ENCODE measurements at regions not wholly inside any gene's neighbourhood (a gene's known extent, or its start where the extent isn't known, plus 50 kb on each side); places are given as distances from the start of the nearest gene placed in this dataset.
"Not testable (repeated sequence)": the region's sequence is repeated elsewhere in the genome, so short reads cannot be mapped to it uniquely, and the experiment has no call there.

DNA sequence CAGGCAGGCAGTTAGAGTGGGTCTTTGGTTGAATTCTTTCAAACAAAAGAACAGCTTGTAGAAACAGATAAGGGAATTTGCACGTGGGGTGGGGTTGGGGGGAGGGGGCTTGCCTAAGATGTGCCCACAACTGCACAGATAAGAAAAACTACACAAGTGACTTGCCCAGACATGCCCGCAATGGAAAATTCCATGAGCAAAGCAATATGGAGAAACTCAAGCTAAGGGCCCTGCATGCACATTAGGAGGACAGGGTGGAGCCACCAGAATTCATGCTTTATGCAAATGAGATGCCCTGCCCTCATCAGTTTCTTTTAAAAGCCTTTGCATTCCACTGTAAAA is 755.6 kb upstream of the MIR17HG start:
- H3K9ac ChIP-seq (ENCODE audit: low read length), result no peak overlapping the region
- H4K20me1 ChIP-seq (ENCODE audit: low read depth, low read length), result no peaks in the 10 kb centered on the region
- H3K36me3 ChIP-seq (ENCODE audit: low read length), result no peaks in the 10 kb centered on the region
- no peaks in the 10 kb centered on the region for H3F3A ChIP-seq (ENCODE audit: insufficient read depth)
- H3K27ac ChIP-seq (ENCODE audit: low read depth, low read length), result no peak overlapping the region
- no peaks in the 10 kb centered on the region for H3K9me3 ChIP-seq (ENCODE audit: insufficient read depth, low read length)
- no peak overlapping the region for H3K4me2 ChIP-seq (ENCODE audit: low read depth, low read length, poor library complexity, severe bottlenecking)
- no peak for TF ChIP-seq EZH2phosphoT487 (conservative IDR thresholded peaks at IDR 0.05; ENCODE audit: low read length)
- TF ChIP-seq, protein P1, sequence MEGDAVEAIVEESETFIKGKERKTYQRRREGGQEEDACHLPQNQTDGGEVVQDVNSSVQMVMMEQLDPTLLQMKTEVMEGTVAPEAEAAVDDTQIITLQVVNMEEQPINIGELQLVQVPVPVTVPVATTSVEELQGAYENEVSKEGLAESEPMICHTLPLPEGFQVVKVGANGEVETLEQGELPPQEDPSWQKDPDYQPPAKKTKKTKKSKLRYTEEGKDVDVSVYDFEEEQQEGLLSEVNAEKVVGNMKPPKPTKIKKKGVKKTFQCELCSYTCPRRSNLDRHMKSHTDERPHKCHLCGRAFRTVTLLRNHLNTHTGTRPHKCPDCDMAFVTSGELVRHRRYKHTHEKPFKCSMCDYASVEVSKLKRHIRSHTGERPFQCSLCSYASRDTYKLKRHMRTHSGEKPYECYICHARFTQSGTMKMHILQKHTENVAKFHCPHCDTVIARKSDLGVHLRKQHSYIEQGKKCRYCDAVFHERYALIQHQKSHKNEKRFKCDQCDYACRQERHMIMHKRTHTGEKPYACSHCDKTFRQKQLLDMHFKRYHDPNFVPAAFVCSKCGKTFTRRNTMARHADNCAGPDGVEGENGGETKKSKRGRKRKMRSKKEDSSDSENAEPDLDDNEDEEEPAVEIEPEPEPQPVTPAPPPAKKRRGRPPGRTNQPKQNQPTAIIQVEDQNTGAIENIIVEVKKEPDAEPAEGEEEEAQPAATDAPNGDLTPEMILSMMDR (IDR thresholded peaks at IDR 0.05; ENCODE audit: insufficient read depth, low read length, poor library complexity, severe bottlenecking), result no peak
- H3K79me2 ChIP-seq (ENCODE audit: insufficient read depth, low read length), result no peaks in the 10 kb centered on the region
- no peak overlapping the region for H2AFZ ChIP-seq (ENCODE audit: low read depth, low read length, severe bottlenecking)
- H3K27me3 ChIP-seq (ENCODE audit: low read length), result no peaks in the 10 kb centered on the region
- H3K4me3 ChIP-seq (ENCODE audit: insufficient read depth, low read length, poor library complexity, severe bottlenecking), result no peak overlapping the region
- H3K9me2 ChIP-seq (replicated peaks; ENCODE audit: insufficient read depth, low read length), result no peaks in the 10 kb centered on the region

DNA sequence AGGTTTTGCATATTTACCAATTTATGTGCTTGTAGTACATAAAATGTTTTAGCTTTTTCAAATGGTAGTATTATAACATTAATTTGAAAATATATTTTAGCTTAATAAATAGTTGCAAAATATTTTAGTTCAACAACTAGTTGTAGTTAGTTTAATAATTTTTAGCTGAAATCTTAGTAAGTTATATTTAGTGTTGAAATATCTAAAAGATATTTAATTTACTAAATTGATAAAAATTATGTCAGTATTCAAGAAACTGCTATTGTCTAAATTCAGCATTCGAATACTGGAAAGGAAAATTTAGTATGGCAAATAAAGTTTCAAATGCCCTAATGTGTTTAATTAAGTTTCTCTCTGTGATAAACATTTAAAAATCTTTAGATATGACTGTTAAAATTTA is 754.5 kb upstream of the MIR17HG start:
- H3K4me2 ChIP-seq (ENCODE audit: low read depth, low read length, poor library complexity, severe bottlenecking), result no peak overlapping the region
- no peaks in the 10 kb centered on the region for H3K9me2 ChIP-seq (replicated peaks; ENCODE audit: insufficient read depth, low read length)
- no peaks in the 10 kb centered on the region for H3K27me3 ChIP-seq (ENCODE audit: low read length)
- no peaks in the 10 kb centered on the region for H3F3A ChIP-seq (ENCODE audit: insufficient read depth)
- H3K36me3 ChIP-seq (ENCODE audit: low read length), result no peaks in the 10 kb centered on the region
- no peak overlapping the region for H3K27ac ChIP-seq (ENCODE audit: low read depth, low read length)
- no peak overlapping the region for H2AFZ ChIP-seq (ENCODE audit: low read depth, low read length, severe bottlenecking)
- no peak for TF ChIP-seq EZH2phosphoT487 (conservative IDR thresholded peaks at IDR 0.05; ENCODE audit: low read length)
- TF ChIP-seq, protein P1 (IDR thresholded peaks at IDR 0.05; ENCODE audit: insufficient read depth, low read length, poor library complexity, severe bottlenecking), result no peak
- no peak overlapping the region for H3K4me3 ChIP-seq (ENCODE audit: insufficient read depth, low read length, poor library complexity, severe bottlenecking)
- H3K79me2 ChIP-seq (ENCODE audit: insufficient read depth, low read length), result no peaks in the 10 kb centered on the region
- no peaks in the 10 kb centered on the region for H4K20me1 ChIP-seq (ENCODE audit: low read depth, low read length)
- H3K9me3 ChIP-seq (ENCODE audit: insufficient read depth, low read length), result no peaks in the 10 kb centered on the region
- H3K9ac ChIP-seq (ENCODE audit: low read length), result no peak overlapping the region

- no peak for TF ChIP-seq EZH2phosphoT487 (conservative IDR thresholded peaks at IDR 0.05; ENCODE audit: low read length)
- TF ChIP-seq, protein P1 (IDR thresholded peaks at IDR 0.05; ENCODE audit: insufficient read depth, low read length, poor library complexity, severe bottlenecking), result no peak
- H4K20me1 ChIP-seq (ENCODE audit: low read depth, low read length), result no peaks in the 10 kb centered on the region
- H3K9ac ChIP-seq (ENCODE audit: low read length), result no peak overlapping the region
- no peaks in the 10 kb centered on the region for H3K9me3 ChIP-seq (ENCODE audit: insufficient read depth, low read length)
- no peak overlapping the region for H3K27ac ChIP-seq (ENCODE audit: low read depth, low read length)
- no peaks in the 10 kb centered on the region for H3K36me3 ChIP-seq (ENCODE audit: low read length)
- H3K27me3 ChIP-seq (ENCODE audit: low read length), result no peaks in the 10 kb centered on the region
- no peak overlapping the region for H3K4me3 ChIP-seq (ENCODE audit: insufficient read depth, low read length, poor library complexity, severe bottlenecking)
- no peaks in the 10 kb centered on the region for H3K79me2 ChIP-seq (ENCODE audit: insufficient read depth, low read length)
- H3K9me2 ChIP-seq (replicated peaks; ENCODE audit: insufficient read depth, low read length), result no peaks in the 10 kb centered on the region
- no peak overlapping the region for H3K4me2 ChIP-seq (ENCODE audit: low read depth, low read length, poor library complexity, severe bottlenecking)
- H2AFZ ChIP-seq (ENCODE audit: low read depth, low read length, severe bottlenecking), result no peak overlapping the region
- no peaks in the 10 kb centered on the region for H3F3A ChIP-seq (ENCODE audit: insufficient read depth)
These were observed 752.8 kb upstream of the MIR17HG start for GRCh38 chr13:90594681-90595080.

GRCh38 chr13:90605664-90606063 is 741.8 kb upstream of the MIR17HG start:
- Histone ChIP-seq H3K79me2 (ENCODE audit: insufficient read depth, low read length) (no peaks in the 10 kb centered on the region), H3K27me3 (ENCODE audit: low read length) (no peaks in the 10 kb centered on the region), H3K9me3 (ENCODE audit: insufficient read depth, low read length) (no peaks in the 10 kb centered on the region; the same call in 1 of the 2 replicates), H3K9me2 (replicated peaks; ENCODE audit: insufficient read depth, low read length) (no peaks in the 10 kb centered on the region), H3K36me3 (ENCODE audit: low read length) (no peaks in the 10 kb centered on the region), H3K4me3 (ENCODE audit: insufficient read depth, low read length, poor library complexity, severe bottlenecking) (no peak overlapping the region), H3K9ac (ENCODE audit: low read length) (no peak overlapping the region), H3K27ac (ENCODE audit: low read depth, low read length) (no peak overlapping the region), H3K4me2 (ENCODE audit: low read depth, low read length, poor library complexity, severe bottlenecking) (no peak overlapping the region), H2AFZ (ENCODE audit: low read depth, low read length, severe bottlenecking) (no peak overlapping the region), H3F3A (ENCODE audit: insufficient read depth) (no peaks in the 10 kb centered on the region), H4K20me1 (ENCODE audit: low read depth, low read length) (no peaks in the 10 kb centered on the region)
- TF ChIP-seq EZH2phosphoT487 (conservative IDR thresholded peaks at IDR 0.05; ENCODE audit: low read length), result no peak
- TF ChIP-seq, protein P1 (IDR thresholded peaks at IDR 0.05; ENCODE audit: insufficient read depth, low read length, poor library complexity, severe bottlenecking), result no peak

DNA sequence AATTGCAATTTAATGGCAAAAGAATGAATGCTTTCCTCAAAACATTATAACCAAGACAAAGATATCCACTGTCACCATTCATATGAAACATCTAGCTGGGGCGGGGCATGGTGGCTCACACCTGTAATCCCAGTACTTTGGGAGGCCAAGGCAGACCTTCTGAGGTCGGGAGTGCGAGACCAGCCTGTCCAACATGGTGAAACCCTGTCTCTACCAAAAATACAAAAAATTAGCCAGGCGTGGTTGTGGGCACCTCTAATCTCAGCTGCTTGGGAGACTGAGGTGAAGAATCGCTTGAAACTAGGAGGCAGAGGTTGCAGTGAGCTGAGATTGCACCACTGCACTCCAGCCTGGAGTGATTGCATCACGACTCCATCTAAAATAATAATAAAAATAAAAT is 740.6 kb upstream of the MIR17HG start:
- not testable (repeated sequence) for H3K36me3 ChIP-seq (ENCODE audit: low read length); H4K20me1 ChIP-seq (ENCODE audit: low read depth, low read length); H3K4me2 ChIP-seq (ENCODE audit: low read depth, low read length, poor library complexity, severe bottlenecking); H3K9me3 ChIP-seq (ENCODE audit: insufficient read depth, low read length); H3F3A ChIP-seq (ENCODE audit: insufficient read depth); H3K79me2 ChIP-seq (ENCODE audit: insufficient read depth, low read length); H2AFZ ChIP-seq (ENCODE audit: low read depth, low read length, severe bottlenecking); H3K4me3 ChIP-seq (ENCODE audit: insufficient read depth, low read length, poor library complexity, severe bottlenecking); H3K9ac ChIP-seq (ENCODE audit: low read length); H3K27ac ChIP-seq (ENCODE audit: low read depth, low read length); H3K27me3 ChIP-seq (ENCODE audit: low read length); H3K9me2 ChIP-seq (replicated peaks; ENCODE audit: insufficient read depth, low read length)
